HEK293 (cell line): ENCODE measurements at regions not wholly inside any gene's neighbourhood (a gene's known extent, or its start where the extent isn't known, plus 50 kb on each side); places are given as distances from the start of the nearest gene placed in this dataset.

Experiments used
- CTCF ChIA-PET: fragments of 350-600 bp; formaldehyde crosslinking; extraction: SDS; loops from one replicate; lab custom pipeline; 2021; ENCODE audit warnings: antibody characterized with exemption; lab: Yijun Ruan, JAX
- POLR2A ChIA-PET: fragments of 300-600 bp; formaldehyde crosslinking; extraction: SDS; loops from one replicate; lab custom pipeline; 2020; ENCODE audit warnings: antibody characterized with exemption, inconsistent platforms; lab: Yijun Ruan, JAX
- H3K27ac ChIP-seq: fragments of 200-500 bp; sonication (Bioruptor generic); 2 replicates; pipeline ENCODE4 v1.5.1; 2014; ENCODE audit warnings: low read depth, low read length, control low read depth, inconsistent platforms; ENCODE audit errors: extremely low read depth
- H3K36me3 ChIP-seq, 2 experiments: fragments of 200-500 bp in 1 of 2; sonication (Bioruptor generic) in 1 of 2; 1 replicate in 1 of 2; 2 replicates in 1 of 2; pipeline ENCODE4 v1.5.1; 2014 to 2017; ENCODE audit warnings: inconsistent platforms in 2 of 2, low read length in 2 of 2; ENCODE audit not compliant: control insufficient read depth in 2 of 2, insufficient read depth in 1 of 2
- H3K4me1 ChIP-seq: fragments of 200-500 bp; sonication (Bioruptor generic); 2 replicates; pipeline ENCODE4 v1.5.1; 2014; ENCODE audit warnings: mild to moderate bottlenecking, low read length, inconsistent platforms; ENCODE audit not compliant: control insufficient read depth, insufficient read depth
- H3K4me3 ChIP-seq: 2 replicates; pipeline ENCODE4 v1.5.1; 2011; ENCODE audit warnings: low read depth, mild to moderate bottlenecking, control low read depth, low read length, moderate library complexity
- H3K9me3 ChIP-seq: fragments of 200-500 bp; sonication (Bioruptor generic); 2 replicates; pipeline ENCODE4 v1.5.1; 2014; ENCODE audit warnings: low read depth, low read length, inconsistent platforms; ENCODE audit not compliant: control insufficient read depth, insufficient read depth
- GLIS1 ChIP-seq: fragments of 450-650 bp; formaldehyde crosslinking; IDR thresholded peaks from 2 replicates; pipeline ENCODE4 v1.5.1; 2016; ENCODE audit warnings: missing biosample characterization, missing genetic modification characterization
- GLIS2 ChIP-seq: fragments of 450-650 bp; formaldehyde crosslinking; IDR thresholded peaks from 2 replicates; pipeline ENCODE4 v1.5.1; 2016; ENCODE audit warnings: missing biosample characterization, missing genetic modification characterization
- KLF1 ChIP-seq: fragments of 450-650 bp; formaldehyde crosslinking; IDR thresholded peaks from 2 replicates; pipeline ENCODE4 v1.5.1; 2016; ENCODE audit warnings: missing biosample characterization, missing genetic modification characterization
- KLF10 ChIP-seq: fragments of 450-650 bp; IDR thresholded peaks from 2 replicates; pipeline ENCODE4 v1.5.1; 2018; ENCODE audit warnings: missing biosample characterization, mild to moderate bottlenecking, missing genetic modification characterization
- OSR2 ChIP-seq: fragments of 450-650 bp; formaldehyde crosslinking; IDR thresholded peaks from 2 replicates; pipeline ENCODE4 v1.5.1; 2016; ENCODE audit warnings: missing biosample characterization, missing genetic modification characterization
- YY2 ChIP-seq: fragments of 450-650 bp; formaldehyde crosslinking; IDR thresholded peaks from 2 replicates; pipeline ENCODE4 v1.5.1; 2016; ENCODE audit warnings: missing biosample characterization, missing genetic modification characterization
- ZBTB1 ChIP-seq: fragments of 450-650 bp; formaldehyde crosslinking; IDR thresholded peaks from 2 replicates; pipeline ENCODE4 v1.5.1; 2016; ENCODE audit warnings: missing biosample characterization, missing genetic modification characterization
- ZBTB20 ChIP-seq: fragments of 450-650 bp; formaldehyde crosslinking; IDR thresholded peaks from 2 replicates; pipeline ENCODE4 v1.5.1; 2016; ENCODE audit warnings: missing biosample characterization, missing genetic modification characterization
- ZBTB8A ChIP-seq: fragments of 450-650 bp; formaldehyde crosslinking; IDR thresholded peaks from 2 replicates; pipeline ENCODE4 v1.5.1; 2016; ENCODE audit warnings: missing biosample characterization, missing genetic modification characterization
- ZEB2 ChIP-seq: fragments of 450-650 bp; formaldehyde crosslinking; IDR thresholded peaks from 2 replicates; pipeline ENCODE4 v1.5.1; 2016; ENCODE audit warnings: missing biosample characterization, missing genetic modification characterization
- ZNF501 ChIP-seq: fragments of 450-650 bp; formaldehyde crosslinking; IDR thresholded peaks from 2 replicates; pipeline ENCODE4 v1.5.1; 2016; ENCODE audit warnings: missing biosample characterization, missing genetic modification characterization
- ZNF629 ChIP-seq: fragments of 450-650 bp; formaldehyde crosslinking; IDR thresholded peaks from 2 replicates; pipeline ENCODE4 v1.5.1; 2017; ENCODE audit warnings: missing biosample characterization, missing genetic modification characterization
- ZNF707 ChIP-seq: fragments of 450-650 bp; formaldehyde crosslinking; IDR thresholded peaks from 2 replicates; pipeline ENCODE4 v1.5.1; 2016; ENCODE audit warnings: missing biosample characterization, missing genetic modification characterization
- ZNF768 ChIP-seq: fragments of 450-650 bp; formaldehyde crosslinking; IDR thresholded peaks from 2 replicates; pipeline ENCODE4 v1.5.1; 2018; ENCODE audit warnings: missing biosample characterization, mild to moderate bottlenecking, missing genetic modification characterization
- TF ChIP-seq, protein P1 (sequence below): fragments of 450-650 bp; formaldehyde crosslinking; IDR thresholded peaks from 2 replicates; pipeline ENCODE4 v1.5.1; 2017; ENCODE audit warnings: missing biosample characterization, mild to moderate bottlenecking, missing genetic modification characterization, moderate library complexity
- TF ChIP-seq, protein P2 (sequence below): fragments of 450-650 bp; formaldehyde crosslinking; IDR thresholded peaks from 2 replicates; pipeline ENCODE4 v1.5.1; 2016; ENCODE audit warnings: missing biosample characterization, missing genetic modification characterization
- TF ChIP-seq, protein P3 (sequence below): fragments of 450-650 bp; formaldehyde crosslinking; IDR thresholded peaks from 2 replicates; pipeline ENCODE4 v1.5.1; 2017; ENCODE audit warnings: missing biosample characterization, missing genetic modification characterization
- TF ChIP-seq, protein P4 (sequence below): fragments of 450-650 bp; formaldehyde crosslinking; IDR thresholded peaks from 2 replicates; pipeline ENCODE4 v1.5.1; 2016; ENCODE audit warnings: missing biosample characterization, missing genetic modification characterization
- TF ChIP-seq, protein P5 (sequence below): sonication (generic); formaldehyde crosslinking; IDR thresholded peaks from 2 replicates; pipeline ENCODE4 v1.8.1; 2022; ENCODE audit warnings: mild to moderate bottlenecking, moderate library complexity, missing genetic modification reagents
- TF ChIP-seq, protein P6 (sequence below): fragments of 450-650 bp; IDR thresholded peaks from 2 replicates; pipeline ENCODE4 v1.5.1; 2018; ENCODE audit warnings: missing biosample characterization, missing genetic modification characterization

DNA sequence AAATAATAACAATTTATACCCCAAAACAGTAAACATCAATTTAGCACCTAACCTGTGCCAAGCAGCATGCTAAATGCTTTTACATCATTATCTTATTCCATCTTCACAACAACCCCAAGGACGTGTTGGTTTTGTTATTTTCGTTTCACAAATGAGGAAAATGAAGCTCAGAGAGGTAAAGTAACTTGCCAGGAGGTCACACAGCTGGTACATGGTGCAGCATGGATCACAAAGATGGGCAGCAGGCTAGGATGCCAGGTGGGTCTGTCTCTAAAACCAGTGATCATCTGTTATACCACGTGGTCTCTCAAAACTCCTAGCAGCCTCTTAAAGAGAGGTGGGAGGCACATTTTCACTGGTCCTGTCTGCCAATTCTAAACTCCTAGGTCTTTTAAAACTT lies 323.6 kb upstream of the F9 start:
- no peak overlapping the region for H3K4me3 ChIP-seq
- ChIA-PET POLR2A (no interaction called here), CTCF (no interaction called here)
- no peak overlapping the region for H3K27ac ChIP-seq
- no peaks in the 10 kb centered on the region for H3K9me3 ChIP-seq
- no peaks in the 10 kb centered on the region for H3K36me3 ChIP-seq
- peaks cover 6% of the 10 kb centered on the region for H3K4me1 ChIP-seq
- TF ChIP-seq ZNF768 (0 out of 2 replicates have a peak, but pooled peaks have one; percentile 28), ZEB2 (tag by site-specific recombination) (no peak)

DNA sequence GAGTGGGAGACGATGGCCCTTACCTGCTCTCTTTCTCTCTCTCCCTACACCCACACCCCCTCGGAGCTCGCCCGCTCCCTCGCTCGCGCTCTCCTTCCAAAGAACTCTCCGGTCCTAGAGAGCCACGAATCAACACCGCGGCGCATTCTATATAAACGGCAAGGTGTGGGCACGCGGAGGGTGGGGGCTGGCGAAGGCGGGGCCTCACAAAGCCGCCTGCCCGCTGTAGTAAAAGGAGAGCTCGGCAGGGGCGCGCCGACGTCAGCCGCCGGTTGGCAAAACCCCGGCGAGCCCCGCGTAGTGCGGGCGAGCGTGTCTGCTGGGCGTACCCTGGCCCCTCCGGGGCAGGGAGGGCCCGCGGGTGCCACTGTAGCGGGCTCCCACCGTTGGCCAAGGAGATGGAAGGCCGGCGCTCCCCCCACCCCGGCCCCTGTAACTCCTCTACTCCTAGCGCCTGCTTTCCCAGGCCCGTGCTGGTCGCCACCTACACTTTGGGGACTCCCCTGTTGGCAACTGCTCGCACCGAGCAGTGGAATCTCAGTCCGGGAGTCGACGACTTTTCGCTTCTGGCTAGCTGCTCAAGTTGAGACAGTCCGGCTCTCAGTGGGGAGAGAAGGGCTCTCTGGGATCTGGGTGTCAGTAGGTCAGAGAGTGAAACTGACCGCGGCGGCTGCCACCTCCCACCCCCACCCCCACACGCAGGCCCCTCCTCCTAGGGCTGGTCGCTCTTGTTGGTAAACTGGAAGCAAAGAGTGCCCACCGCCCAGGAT lies 325.5 kb upstream of the F9 start:
- no peaks in the 10 kb centered on the region for H3K9me3 ChIP-seq
- H3K4me1 ChIP-seq, result peaks cover 15% of the 10 kb centered on the region
- ChIA-PET CTCF (no interaction called here), POLR2A (interaction anchor here (0.7 to 1.9 kb wide), 5 partner anchors 10 to 493 kb away, joined by 3 to 4 read pairs (median 3); partner anchors contain the start of gene FGF13)
- no peaks in the 10 kb centered on the region for H3K36me3 ChIP-seq
- H3K27ac ChIP-seq, result peak overlapping the region; percentile 47; the same call in 1 of the 2 replicates
- H3K4me3 ChIP-seq, result peak overlapping the region; percentile 50
- TF ChIP-seq, protein P1, sequence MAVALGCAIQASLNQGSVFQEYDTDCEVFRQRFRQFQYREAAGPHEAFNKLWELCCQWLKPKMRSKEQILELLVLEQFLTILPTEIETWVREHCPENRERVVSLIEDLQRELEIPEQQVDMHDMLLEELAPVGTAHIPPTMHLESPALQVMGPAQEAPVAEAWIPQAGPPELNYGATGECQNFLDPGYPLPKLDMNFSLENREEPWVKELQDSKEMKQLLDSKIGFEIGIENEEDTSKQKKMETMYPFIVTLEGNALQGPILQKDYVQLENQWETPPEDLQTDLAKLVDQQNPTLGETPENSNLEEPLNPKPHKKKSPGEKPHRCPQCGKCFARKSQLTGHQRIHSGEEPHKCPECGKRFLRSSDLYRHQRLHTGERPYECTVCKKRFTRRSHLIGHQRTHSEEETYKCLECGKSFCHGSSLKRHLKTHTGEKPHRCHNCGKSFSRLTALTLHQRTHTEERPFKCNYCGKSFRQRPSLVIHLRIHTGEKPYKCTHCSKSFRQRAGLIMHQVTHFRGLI (tag by site-specific recombination), result peak; percentile 83
- TF ChIP-seq, protein P2, sequence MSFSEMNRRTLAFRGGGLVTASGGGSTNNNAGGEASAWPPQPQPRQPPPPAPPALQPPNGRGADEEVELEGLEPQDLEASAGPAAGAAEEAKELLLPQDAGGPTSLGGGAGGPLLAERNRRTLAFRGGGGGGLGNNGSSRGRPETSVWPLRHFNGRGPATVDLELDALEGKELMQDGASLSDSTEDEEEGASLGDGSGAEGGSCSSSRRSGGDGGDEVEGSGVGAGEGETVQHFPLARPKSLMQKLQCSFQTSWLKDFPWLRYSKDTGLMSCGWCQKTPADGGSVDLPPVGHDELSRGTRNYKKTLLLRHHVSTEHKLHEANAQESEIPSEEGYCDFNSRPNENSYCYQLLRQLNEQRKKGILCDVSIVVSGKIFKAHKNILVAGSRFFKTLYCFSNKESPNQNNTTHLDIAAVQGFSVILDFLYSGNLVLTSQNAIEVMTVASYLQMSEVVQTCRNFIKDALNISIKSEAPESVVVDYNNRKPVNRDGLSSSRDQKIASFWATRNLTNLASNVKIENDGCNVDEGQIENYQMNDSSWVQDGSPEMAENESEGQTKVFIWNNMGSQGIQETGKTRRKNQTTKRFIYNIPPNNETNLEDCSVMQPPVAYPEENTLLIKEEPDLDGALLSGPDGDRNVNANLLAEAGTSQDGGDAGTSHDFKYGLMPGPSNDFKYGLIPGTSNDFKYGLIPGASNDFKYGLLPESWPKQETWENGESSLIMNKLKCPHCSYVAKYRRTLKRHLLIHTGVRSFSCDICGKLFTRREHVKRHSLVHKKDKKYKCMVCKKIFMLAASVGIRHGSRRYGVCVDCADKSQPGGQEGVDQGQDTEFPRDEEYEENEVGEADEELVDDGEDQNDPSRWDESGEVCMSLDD (tag by site-specific recombination), result 0 out of 2 replicates have a peak, but pooled peaks have one; percentile 36
- peak; percentile 50 for TF ChIP-seq KLF1 (tag by site-specific recombination)
- TF ChIP-seq, protein P3, sequence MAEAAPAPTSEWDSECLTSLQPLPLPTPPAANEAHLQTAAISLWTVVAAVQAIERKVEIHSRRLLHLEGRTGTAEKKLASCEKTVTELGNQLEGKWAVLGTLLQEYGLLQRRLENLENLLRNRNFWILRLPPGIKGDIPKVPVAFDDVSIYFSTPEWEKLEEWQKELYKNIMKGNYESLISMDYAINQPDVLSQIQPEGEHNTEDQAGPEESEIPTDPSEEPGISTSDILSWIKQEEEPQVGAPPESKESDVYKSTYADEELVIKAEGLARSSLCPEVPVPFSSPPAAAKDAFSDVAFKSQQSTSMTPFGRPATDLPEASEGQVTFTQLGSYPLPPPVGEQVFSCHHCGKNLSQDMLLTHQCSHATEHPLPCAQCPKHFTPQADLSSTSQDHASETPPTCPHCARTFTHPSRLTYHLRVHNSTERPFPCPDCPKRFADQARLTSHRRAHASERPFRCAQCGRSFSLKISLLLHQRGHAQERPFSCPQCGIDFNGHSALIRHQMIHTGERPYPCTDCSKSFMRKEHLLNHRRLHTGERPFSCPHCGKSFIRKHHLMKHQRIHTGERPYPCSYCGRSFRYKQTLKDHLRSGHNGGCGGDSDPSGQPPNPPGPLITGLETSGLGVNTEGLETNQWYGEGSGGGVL (tag by site-specific recombination), result peak; percentile 57
- peak; percentile 67 for TF ChIP-seq ZBTB8A (tag by site-specific recombination)
- no peak for TF ChIP-seq YY2 (tag by site-specific recombination)
- TF ChIP-seq ZNF629, result peak; percentile 47; the same call in 1 of the 2 replicates
- TF ChIP-seq, protein P4, sequence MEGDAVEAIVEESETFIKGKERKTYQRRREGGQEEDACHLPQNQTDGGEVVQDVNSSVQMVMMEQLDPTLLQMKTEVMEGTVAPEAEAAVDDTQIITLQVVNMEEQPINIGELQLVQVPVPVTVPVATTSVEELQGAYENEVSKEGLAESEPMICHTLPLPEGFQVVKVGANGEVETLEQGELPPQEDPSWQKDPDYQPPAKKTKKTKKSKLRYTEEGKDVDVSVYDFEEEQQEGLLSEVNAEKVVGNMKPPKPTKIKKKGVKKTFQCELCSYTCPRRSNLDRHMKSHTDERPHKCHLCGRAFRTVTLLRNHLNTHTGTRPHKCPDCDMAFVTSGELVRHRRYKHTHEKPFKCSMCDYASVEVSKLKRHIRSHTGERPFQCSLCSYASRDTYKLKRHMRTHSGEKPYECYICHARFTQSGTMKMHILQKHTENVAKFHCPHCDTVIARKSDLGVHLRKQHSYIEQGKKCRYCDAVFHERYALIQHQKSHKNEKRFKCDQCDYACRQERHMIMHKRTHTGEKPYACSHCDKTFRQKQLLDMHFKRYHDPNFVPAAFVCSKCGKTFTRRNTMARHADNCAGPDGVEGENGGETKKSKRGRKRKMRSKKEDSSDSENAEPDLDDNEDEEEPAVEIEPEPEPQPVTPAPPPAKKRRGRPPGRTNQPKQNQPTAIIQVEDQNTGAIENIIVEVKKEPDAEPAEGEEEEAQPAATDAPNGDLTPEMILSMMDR (tag by site-specific recombination), result peak; percentile 25
- TF ChIP-seq GLIS2 (tag by site-specific recombination), result peak; percentile 82
- TF ChIP-seq ZNF501 (tag by site-specific recombination), result peak; percentile 16; the same call in 1 of the 2 replicates
- peak; percentile 73; the same call in 1 of the 2 replicates for TF ChIP-seq KLF10
- TF ChIP-seq ZEB2 (tag by site-specific recombination), result peak; percentile 64; the same call in 1 of the 2 replicates
- TF ChIP-seq ZNF707 (tag by site-specific recombination), result no peak
- TF ChIP-seq ZBTB1 (tag by site-specific recombination), result no peak
- TF ChIP-seq OSR2 (tag by site-specific recombination), result 0 out of 2 replicates have a peak, but pooled peaks have one; percentile 11
- TF ChIP-seq, protein P5, sequence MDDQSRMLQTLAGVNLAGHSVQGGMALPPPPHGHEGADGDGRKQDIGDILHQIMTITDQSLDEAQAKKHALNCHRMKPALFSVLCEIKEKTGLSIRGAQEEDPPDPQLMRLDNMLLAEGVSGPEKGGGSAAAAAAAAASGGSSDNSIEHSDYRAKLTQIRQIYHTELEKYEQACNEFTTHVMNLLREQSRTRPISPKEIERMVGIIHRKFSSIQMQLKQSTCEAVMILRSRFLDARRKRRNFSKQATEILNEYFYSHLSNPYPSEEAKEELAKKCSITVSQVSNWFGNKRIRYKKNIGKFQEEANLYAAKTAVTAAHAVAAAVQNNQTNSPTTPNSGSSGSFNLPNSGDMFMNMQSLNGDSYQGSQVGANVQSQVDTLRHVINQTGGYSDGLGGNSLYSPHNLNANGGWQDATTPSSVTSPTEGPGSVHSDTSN (CRISPR knock-in tag), result no peak
- TF ChIP-seq ZBTB20 (tag by site-specific recombination), result peak; percentile 68; the same call in 1 of the 2 replicates
- TF ChIP-seq, protein P6, sequence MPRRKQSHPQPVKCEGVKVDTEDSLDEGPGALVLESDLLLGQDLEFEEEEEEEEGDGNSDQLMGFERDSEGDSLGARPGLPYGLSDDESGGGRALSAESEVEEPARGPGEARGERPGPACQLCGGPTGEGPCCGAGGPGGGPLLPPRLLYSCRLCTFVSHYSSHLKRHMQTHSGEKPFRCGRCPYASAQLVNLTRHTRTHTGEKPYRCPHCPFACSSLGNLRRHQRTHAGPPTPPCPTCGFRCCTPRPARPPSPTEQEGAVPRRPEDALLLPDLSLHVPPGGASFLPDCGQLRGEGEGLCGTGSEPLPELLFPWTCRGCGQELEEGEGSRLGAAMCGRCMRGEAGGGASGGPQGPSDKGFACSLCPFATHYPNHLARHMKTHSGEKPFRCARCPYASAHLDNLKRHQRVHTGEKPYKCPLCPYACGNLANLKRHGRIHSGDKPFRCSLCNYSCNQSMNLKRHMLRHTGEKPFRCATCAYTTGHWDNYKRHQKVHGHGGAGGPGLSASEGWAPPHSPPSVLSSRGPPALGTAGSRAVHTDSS (tag by site-specific recombination), result no peak
- peak; percentile 40; the same call in 1 of the 2 replicates for TF ChIP-seq GLIS1 (tag by site-specific recombination)
